T-helper 2 cell (primary cell): ENCODE measurements at regions not wholly inside any gene's neighbourhood (a gene's known extent, or its start where the extent isn't known, plus 50 kb on each side); places are given as distances from the start of the nearest gene placed in this dataset.

ENCODE experiments used
- DNase-seq, 5 experiments: peaks; one replicate each; pipeline versions ENCODE4 v3.0.0 to v3.0.0-alpha.2; 2012 to 2022

GRCh38 chr14:96617635-96618034 is 115.5 kb downstream of the PAPOLA start:
- DNase-seq, result no peak

- DNase-seq, result no peak
Measured at GRCh38 chr14:96622926-96623325, 120.7 kb downstream of the PAPOLA start.

DNA sequence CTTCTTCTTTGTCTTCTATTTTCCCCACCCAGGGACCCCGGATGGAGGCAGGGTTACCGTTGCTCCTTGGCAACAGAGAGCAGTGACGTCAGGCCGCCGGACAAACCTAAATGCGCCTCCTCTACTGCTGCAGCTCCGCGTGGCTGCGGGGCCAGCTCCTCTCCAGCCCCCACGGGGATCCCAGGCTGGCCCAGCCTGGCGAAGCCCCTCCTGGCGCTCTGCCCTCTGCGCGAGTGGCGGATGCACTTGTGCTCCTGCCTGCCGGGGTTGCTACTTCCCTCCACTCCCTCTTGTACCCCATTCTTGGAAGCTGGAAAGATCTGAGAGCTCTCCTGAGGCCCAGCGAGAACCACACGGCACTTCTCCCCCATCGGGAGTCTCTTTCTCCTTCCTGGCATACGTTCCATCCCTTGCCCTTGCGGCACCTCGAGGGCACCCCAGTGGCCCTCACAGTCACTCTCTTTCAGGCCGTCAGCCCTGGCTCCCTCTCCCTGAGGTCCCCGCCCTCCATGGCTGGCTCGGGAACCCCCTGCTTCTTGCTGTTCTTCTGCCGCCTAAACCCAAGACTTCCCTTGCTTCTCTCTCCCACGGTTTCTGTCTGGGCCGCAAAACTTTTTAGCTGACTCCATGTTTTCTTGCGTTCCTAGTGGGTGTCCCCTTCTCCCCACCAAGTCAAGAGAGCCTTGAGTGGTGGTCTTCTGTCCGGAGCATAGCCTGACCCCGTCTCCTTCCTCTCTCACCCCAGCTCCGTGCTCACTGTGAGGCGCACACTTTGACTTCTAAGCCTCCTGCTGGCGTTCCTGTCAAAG is 121.7 kb downstream of the PAPOLA start:
- no peak for DNase-seq

DNA sequence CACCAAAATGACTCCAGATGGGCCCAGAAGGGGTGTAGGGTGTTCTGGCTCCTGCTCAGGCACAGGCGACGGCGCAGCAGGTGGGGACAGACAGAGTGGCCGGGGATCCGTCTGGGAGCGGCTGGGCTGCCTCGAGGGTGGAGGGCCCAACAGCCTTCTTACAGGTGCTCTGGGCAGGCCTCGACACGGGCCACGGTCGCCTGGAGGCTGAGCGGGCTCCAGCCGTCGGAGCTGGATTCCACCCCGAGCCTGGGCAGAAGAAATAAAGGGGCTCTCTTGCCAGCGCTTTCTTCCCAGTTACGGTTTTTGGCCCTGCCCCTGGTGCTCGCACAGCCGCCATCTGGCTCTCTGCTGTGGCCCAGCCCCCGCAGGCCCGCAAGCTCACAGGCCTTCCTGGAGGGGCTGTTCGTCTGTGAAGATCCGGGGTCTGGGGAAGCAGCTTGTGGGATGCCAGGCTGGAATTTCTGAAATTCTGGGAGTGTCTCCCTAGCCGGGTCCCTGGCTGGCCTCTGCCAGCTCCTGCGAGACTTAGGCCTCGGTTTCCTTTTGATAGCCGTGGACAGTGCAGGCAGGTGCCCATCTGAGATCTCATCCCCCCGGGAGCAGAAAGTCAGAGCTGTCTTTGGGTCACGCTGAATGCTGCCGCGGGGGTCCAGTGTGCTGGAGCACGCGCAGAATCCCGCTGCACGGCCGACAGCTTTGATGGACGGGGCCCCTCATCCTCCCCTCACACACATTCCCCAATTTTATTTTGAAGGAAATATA is 122.7 kb downstream of the PAPOLA start:
- no peak for DNase-seq

- no peak for DNase-seq
Measured at GRCh38 chr14:96625426-96625985, 123.3 kb downstream of the PAPOLA start.

DNA sequence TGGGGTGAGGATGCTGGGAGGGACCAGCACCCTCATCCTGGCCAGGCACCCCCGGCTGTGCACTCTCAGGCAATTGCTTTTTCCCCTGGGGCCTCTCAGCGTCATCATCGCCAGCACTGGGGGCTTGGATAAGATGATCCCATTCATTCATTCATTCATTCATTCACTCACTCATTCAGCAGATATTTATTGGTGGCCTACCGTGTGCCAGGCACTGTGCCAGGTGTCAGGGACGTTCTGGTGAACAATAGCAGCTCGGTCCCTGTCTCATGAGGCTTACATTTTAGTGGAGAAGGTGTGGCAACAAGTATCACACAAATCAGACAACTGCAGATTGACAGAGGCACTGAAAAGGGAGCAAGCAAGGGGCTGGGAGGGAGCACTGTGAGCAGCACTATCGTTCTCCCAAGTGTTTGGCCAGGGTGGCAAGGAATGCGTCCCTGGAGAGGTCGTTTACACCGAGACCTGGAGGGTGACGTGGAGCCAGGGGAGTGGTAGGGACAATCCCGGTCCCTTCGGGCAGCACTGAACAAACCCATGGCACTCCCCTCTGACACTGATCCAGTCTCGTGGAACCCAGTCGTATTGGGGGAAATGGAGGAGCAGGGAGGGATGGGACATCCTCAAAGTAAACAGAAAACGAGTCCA is 124.1 kb downstream of the PAPOLA start:
- DNase-seq, result no peak

- DNase-seq, result no peak
Measured at GRCh38 chr14:96626916-96627315, 124.7 kb downstream of the PAPOLA start.

GRCh38 chr14:96627386-96627785 is 125.2 kb downstream of the PAPOLA start:
- no peak for DNase-seq

DNA sequence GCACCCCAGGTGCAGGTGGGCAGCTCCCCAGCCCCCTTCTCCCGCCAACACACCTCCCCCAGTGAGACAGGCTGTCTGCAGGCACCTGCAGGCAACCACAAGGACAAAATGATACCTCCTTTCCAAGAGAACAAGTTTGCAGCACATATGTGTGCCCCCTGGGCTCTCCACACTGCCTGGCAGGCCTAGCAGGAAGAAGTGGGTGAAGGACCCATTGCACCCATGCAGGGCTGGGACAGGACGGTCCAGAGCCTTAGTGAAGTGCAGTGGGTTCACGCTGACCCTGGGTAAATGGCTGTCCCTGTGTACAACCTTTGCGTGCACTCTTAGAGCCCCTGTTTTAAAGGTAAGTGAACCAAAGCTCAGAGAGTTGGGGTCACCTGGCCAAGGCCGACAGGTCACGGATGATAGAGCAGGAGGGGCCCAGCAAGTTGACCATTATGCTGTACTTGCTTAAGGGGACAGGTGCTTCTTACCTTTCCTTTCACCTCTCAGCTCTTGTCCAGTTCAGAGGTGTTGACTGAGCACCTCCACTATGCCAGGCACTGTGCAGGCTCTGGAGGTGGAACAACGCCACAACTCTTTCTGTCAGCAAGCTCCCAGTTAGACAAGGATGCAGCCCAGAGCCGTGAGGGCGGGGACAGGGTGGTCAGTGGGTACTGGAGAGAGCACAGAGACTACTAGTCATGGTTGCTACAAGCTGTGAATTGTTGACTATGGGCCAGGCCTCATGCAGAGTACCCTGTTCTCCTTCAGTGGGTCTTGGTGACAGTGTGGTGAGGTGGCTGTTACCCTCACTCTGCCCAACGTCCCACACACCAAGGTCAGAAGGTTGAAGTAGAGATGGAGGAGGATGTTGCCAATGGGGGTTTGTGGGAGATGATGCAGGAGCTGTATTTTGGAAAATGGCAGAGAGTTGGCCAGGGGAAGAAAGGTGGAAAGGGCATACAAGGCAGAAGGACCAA is 125.9 kb downstream of the PAPOLA start:
- no peak for DNase-seq

GRCh38 chr14:96629082-96629481 is 126.9 kb downstream of the PAPOLA start:
- DNase-seq, result no peak

DNA sequence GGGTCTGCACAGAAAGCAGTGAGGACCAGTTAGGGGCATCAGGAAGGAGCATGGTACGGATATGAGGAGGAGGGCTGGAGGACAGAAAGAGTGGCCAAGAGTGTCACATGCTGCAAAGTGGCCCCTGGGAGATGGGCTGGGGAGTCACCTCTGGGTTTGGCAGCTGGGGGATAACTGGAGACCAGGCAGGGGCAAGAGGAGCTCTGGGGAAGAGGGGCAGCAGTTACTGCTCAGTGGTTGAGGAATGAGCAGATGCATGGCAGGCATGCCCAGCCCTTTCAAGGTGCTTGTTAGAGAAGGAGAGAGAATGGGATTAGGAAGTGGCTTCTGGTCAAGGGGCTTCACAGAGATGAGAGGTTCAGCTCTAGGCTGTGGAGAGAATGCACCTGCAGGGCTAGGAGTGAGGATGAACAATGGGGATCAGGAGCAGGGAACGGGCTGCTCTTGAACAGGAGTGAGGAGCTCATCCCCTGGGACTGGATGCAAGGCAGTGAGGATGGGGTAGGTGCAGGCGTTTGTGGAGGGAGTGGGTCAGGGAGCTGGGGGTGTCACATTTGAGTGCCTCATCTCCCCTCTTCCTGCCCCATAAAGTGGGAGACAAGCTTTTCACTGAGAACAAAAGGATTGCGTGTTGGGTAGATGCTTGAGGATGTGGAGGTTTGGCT is 127.5 kb downstream of the PAPOLA start:
- no peak for DNase-seq

GRCh38 chr14:96630281-96630680 is 128.1 kb downstream of the PAPOLA start:
- DNase-seq, result no peak

- no peak for DNase-seq
Measured at GRCh38 chr14:96631030-96631429, 128.8 kb downstream of the PAPOLA start.

- no peak for DNase-seq
Measured at GRCh38 chr14:96631621-96632362, 129.6 kb downstream of the PAPOLA start.

- DNase-seq, result no peak
Measured at GRCh38 chr14:96632363-96632758, 130.2 kb downstream of the PAPOLA start.

DNA sequence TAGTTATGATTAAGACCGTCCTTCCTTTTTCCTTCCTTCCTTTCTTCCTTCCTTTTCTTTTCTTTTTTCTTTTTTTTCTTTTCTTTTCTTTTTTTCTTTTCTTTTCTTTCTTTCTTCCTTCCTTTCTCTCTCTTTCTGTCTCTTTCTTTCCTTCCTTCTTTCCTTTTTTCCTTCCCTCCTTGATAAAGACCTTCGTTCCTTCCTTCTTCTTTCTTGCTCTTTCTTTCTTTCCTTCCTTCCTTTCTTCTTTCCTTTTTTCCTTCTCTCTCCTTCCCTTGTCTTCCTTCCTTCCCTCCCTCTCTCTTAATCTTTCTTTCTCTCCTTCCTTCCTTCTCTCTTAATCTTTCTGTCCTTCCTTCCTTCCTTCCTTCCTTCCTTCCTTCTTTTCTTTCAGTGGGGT is 130.9 kb downstream of the PAPOLA start:
- DNase-seq, result no peak

DNA sequence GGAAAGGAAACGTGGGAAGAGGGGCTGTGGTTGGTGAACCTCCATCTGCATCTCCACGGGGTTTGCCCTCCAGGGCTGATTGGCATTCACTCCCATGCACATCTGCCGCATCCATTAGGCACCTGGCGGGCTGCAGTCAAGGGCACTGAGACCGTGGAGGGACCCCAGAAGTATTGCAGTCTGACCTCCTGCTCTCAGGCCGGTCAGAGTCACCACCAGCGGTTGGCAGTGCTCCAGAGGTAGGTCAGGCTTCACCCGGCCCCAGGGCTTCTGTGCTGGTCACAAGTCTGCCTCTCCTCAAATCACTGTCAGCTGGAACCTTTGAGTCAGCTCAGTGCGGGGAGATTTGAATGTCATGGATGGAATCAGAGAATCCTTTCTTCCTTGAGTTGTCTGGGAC is 132.3 kb downstream of the PAPOLA start:
- DNase-seq, result no peak

GRCh38 chr14:96634896-96635295 is 132.7 kb downstream of the PAPOLA start:
- no peak for DNase-seq

DNA sequence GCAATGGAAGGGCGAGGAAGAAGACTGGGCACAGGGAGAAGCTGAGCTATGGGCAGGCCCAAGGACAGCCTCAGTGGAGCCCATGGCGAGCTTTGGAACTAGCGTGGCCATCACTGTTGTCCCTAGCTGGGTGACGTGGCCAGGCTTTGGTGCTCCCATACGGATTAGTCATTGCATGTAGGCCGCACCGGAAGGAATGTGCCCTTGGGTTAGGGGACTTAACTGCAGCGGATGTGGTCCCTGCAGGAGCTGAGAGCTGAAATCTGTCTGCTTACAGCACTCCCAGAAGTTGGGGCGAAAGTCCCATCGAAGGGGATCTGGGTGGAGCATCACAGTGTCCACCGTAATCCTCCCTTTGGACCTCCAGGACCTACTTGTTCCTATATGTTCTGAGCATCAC is 133.7 kb downstream of the PAPOLA start:
- no peak for DNase-seq

DNA sequence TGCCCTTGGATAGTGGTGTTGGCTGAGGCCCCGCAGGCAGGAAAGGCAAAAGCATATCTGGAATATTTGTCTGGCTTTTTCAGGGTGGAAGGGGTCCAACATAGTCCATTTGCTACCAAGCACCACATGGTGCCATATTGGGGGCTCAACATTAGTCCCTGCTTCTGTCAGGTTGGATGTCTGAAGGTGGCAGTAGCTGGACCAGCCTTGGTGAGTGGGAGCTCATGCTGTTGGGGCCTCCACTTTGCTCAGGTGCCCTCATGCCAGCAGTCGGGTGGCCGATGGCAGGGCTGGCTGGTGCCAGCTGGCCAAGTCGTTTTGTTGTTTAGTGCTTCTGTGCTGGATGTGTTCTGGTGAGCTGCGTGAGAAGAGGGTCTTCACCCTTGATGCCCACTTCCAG is 135.3 kb downstream of the PAPOLA start:
- DNase-seq, result no peak
